ENCODE measurements at regions not wholly inside any gene's neighbourhood (a gene's known extent, or its start where the extent isn't known, plus 50 kb on each side); places are given as distances from the start of the nearest gene placed in this dataset.

DNA sequence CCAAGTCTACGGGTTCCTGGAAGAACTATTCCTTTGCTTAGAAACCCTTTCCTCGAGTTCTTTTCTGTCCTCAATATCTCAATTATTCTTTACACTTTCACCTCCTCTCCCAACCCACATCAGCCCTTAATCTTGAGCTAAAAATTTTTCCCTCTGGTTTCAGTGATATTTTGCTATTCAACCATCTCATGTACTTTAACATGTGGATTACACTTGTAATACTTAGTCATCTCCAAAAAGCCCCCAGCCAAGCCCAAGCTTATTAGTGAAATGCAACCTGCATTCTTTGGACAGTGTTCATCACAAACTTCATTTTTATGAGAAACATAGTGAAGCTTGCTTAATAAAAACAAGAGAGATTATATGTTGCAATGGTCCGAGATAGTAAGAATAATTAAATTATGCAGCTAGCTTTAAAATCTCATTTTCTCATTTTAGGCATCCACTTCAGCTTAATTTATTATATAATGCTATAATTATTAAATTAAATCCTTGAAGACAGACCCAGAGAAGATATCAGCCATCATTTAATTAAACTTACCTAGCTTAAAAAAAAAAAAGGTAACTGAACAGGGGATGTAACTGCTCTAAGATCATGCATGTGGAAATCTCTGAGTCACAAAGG lies 534.5 kb upstream of the TBL1XR1 start:
- TF ChIP-seq POLR2A (IDR thresholded peaks at IDR 0.05) (no peak), POLR2AphosphoS5 (IDR thresholded peaks at IDR 0.05) (no peak)
- TF ChIP-seq, protein P1, sequence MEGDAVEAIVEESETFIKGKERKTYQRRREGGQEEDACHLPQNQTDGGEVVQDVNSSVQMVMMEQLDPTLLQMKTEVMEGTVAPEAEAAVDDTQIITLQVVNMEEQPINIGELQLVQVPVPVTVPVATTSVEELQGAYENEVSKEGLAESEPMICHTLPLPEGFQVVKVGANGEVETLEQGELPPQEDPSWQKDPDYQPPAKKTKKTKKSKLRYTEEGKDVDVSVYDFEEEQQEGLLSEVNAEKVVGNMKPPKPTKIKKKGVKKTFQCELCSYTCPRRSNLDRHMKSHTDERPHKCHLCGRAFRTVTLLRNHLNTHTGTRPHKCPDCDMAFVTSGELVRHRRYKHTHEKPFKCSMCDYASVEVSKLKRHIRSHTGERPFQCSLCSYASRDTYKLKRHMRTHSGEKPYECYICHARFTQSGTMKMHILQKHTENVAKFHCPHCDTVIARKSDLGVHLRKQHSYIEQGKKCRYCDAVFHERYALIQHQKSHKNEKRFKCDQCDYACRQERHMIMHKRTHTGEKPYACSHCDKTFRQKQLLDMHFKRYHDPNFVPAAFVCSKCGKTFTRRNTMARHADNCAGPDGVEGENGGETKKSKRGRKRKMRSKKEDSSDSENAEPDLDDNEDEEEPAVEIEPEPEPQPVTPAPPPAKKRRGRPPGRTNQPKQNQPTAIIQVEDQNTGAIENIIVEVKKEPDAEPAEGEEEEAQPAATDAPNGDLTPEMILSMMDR (IDR thresholded peaks at IDR 0.05 in 8 of 11, conservative IDR thresholded peaks at IDR 0.05 in 3 of 11) = no peak

Data from spleen (tissue), 7 donors.